Vagina (tissue), 2 donors: ENCODE measurements at regions not wholly inside any gene's neighbourhood (a gene's known extent, or its start where the extent isn't known, plus 50 kb on each side); places are given as distances from the start of the nearest gene placed in this dataset.
"Not testable (repeated sequence)": the region's sequence is repeated elsewhere in the genome, so short reads cannot be mapped to it uniquely, and the experiment has no call there.

Source experiments
- DNase-seq, 2 donors: peaks; one replicate each; pipeline ENCODE4 v3.0.0-alpha.2; 2017; ENCODE audit errors: extremely low spot score in 2 of 2
- H3K27ac ChIP-seq: fragments of 200-600 bp; sonication (generic); one replicate; pipeline ENCODE4 v1.5.1; 2019
- H3K27me3 ChIP-seq: fragments of 200-600 bp; sonication (generic); one replicate; pipeline ENCODE4 v1.5.1; 2019
- H3K36me3 ChIP-seq, 2 donors: fragments of 200-600 bp; sonication (generic); one replicate each; pipeline ENCODE4 v1.5.1; 2017 to 2019
- H3K4me1 ChIP-seq: fragments of 200-600 bp; sonication (generic); one replicate; pipeline ENCODE4 v1.5.1; 2019
- H3K4me3 ChIP-seq, 2 donors: fragments of 200-600 bp; sonication (generic); 1 replicate in 1 of 2; 2 replicates in 1 of 2; pipeline ENCODE4 v1.5.1; 2016 to 2019
- H3K9me3 ChIP-seq: fragments of 200-600 bp; sonication (generic); one replicate; pipeline ENCODE4 v1.5.1; 2019
- POLR2A ChIP-seq, 2 donors: fragments of 450-650 bp; IDR thresholded peaks; one replicate each; pipeline ENCODE4 v1.6.1; 2017; ENCODE audit warnings: antibody characterized with exemption in 2 of 2, mild to moderate bottlenecking in 2 of 2, moderate library complexity in 2 of 2
- POLR2AphosphoS5 ChIP-seq, 2 donors: sonication (generic); formaldehyde crosslinking; IDR thresholded peaks; one replicate each; pipeline ENCODE4 v1.9.0; 2017; ENCODE audit warnings: antibody characterized with exemption in 2 of 2, mild to moderate bottlenecking in 2 of 2, low read depth in 1 of 2; ENCODE audit not compliant: insufficient read depth in 1 of 2
- intact Hi-C: fragments of 100-400 bp; cut with DNase I; formaldehyde crosslinking; loops from one replicate; pipeline ENCODE4 v1.15.1; 2023
- TF ChIP-seq, protein P1 (sequence below), 3 experiments: fragments of 450-650 bp in 2 of 3; fragments of 200-600 bp in 1 of 3; sonication (generic) in 1 of 3; IDR thresholded peaks; one replicate each; pipeline ENCODE4 v1.5.1; 2017 to 2019; ENCODE audit warnings: antibody characterized with exemption in 3 of 3, mild to moderate bottlenecking in 2 of 3, moderate library complexity in 2 of 3

DNA sequence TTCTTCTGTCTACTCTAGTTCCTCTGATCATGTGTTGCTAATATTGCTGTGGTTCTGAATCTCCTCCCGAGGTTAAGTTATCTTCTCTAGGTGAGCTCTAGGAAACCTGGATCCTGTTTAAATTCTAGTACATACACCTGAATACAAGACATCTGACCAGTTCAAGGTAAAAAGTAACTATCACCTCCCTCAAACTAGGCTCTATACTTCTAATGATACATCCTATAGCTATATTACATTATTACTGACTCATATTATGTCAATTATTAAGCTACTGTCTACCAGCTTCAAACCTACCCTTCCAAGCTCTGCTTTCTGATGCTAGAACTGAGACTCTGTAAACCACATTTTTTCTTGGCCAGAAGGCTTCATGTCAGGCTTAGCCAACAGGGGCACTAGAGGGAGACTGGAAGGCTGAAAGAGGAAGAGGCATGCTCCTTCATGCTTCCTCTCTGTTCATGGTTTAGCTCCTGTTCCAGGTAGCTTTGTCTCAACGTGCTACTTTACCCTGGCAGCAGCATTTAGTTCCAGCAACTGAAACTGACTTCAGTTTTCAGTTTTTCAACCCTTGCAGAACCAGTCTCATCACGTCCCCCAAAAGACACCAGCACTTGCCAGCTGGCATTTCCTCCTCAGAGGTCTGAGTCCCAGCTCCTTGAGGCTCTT, 148.4 kb upstream of the TOP1 start:
- H3K27me3 ChIP-seq: no peaks in the 10 kb centered on the region
- no peak for DNase-seq
- no peak overlapping the region for H3K27ac ChIP-seq
- no peaks in the 10 kb centered on the region for H3K36me3 ChIP-seq
- intact Hi-C loops: no loop called here
- no peak for TF ChIP-seq POLR2AphosphoS5 (IDR thresholded peaks at IDR 0.05; ENCODE audit: insufficient read depth in 1 of 2, low read depth in 1 of 2)
- TF ChIP-seq POLR2A (IDR thresholded peaks at IDR 0.05): no peak
- TF ChIP-seq, protein P1, sequence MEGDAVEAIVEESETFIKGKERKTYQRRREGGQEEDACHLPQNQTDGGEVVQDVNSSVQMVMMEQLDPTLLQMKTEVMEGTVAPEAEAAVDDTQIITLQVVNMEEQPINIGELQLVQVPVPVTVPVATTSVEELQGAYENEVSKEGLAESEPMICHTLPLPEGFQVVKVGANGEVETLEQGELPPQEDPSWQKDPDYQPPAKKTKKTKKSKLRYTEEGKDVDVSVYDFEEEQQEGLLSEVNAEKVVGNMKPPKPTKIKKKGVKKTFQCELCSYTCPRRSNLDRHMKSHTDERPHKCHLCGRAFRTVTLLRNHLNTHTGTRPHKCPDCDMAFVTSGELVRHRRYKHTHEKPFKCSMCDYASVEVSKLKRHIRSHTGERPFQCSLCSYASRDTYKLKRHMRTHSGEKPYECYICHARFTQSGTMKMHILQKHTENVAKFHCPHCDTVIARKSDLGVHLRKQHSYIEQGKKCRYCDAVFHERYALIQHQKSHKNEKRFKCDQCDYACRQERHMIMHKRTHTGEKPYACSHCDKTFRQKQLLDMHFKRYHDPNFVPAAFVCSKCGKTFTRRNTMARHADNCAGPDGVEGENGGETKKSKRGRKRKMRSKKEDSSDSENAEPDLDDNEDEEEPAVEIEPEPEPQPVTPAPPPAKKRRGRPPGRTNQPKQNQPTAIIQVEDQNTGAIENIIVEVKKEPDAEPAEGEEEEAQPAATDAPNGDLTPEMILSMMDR (IDR thresholded peaks at IDR 0.05): no peak
- no peak overlapping the region for H3K4me3 ChIP-seq
- no peaks in the 10 kb centered on the region for H3K4me1 ChIP-seq
- no peaks in the 10 kb centered on the region for H3K9me3 ChIP-seq

DNA sequence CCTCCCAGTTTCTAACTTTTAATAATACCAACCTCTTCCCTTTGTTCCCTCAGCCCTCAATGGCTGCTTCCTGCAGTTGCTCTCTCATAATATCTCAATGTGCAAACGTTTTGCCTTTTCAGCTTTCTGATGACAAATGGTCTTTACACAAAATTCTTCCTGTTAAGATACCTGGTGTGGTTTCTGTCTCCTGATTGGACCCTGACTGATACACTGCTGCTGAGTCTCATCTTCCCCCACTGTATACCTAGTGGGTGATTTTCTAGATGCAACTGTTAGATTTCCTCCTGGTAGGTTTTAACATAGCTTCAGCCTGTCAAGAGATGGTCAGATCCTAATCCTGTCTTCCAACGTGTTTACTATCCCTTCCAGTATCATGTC, 147.9 kb upstream of the TOP1 start:
- no peak for DNase-seq
- no peaks in the 10 kb centered on the region for H3K27me3 ChIP-seq
- intact Hi-C loops: no loop called here
- no peaks in the 10 kb centered on the region for H3K36me3 ChIP-seq
- H3K27ac ChIP-seq: no peak overlapping the region
- no peak overlapping the region for H3K4me3 ChIP-seq
- H3K9me3 ChIP-seq: no peaks in the 10 kb centered on the region
- no peaks in the 10 kb centered on the region for H3K4me1 ChIP-seq
- no peak for TF ChIP-seq POLR2AphosphoS5 (IDR thresholded peaks at IDR 0.05; ENCODE audit: insufficient read depth in 1 of 2, low read depth in 1 of 2)
- TF ChIP-seq, protein P1 (IDR thresholded peaks at IDR 0.05): no peak
- no peak for TF ChIP-seq POLR2A (IDR thresholded peaks at IDR 0.05)

DNA sequence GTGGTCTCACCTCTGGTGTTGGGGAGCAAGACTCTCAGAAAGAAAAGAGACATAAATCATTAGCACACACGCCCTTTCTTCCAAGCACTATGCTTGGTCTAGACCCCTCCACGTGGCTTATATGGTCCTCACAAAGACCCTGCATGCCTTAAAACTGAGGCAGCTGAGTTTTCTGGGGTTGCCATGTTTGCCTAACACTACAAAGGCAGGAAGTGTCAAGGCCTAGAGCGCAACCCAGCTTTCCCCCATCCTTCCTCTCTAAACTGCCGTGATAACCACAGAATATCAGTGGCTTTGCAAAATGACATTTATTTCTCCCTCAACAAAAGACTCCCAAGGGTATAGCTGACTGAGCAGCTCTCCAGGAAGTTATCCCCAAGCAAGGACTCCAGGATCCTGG, 146.5 kb upstream of the TOP1 start:
- Histone ChIP-seq H3K9me3 (no peaks in the 10 kb centered on the region), H3K4me3 (no peak overlapping the region), H3K4me1 (no peaks in the 10 kb centered on the region), H3K27ac (no peak overlapping the region), H3K27me3 (no peaks in the 10 kb centered on the region), H3K36me3 (no peaks in the 10 kb centered on the region)
- intact Hi-C loops: no loop called here
- TF ChIP-seq POLR2A (IDR thresholded peaks at IDR 0.05): no peak
- TF ChIP-seq, protein P1 (IDR thresholded peaks at IDR 0.05): no peak
- no peak for TF ChIP-seq POLR2AphosphoS5 (IDR thresholded peaks at IDR 0.05; ENCODE audit: insufficient read depth in 1 of 2, low read depth in 1 of 2)
- no peak for DNase-seq

DNA sequence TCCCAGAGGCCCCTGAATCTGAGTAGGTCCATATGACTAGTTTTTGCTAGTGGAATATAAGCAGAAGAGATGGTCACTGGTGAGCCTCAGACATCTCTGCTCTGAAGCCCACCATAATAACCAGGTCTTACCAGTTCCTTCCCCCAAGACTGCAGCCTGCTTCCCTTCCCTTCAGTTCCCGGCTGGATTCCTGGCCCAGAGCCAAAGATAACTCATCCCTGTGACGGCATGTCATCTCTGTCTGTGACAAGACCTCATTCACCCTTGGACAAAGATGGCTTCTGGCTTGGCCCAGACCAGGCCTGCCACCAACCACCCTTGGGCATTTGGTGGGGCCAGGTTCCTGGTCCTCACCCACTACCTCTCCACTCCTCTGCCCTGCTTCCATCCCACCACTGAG, 145.5 kb upstream of the TOP1 start:
- DNase-seq: no peak
- no peak for TF ChIP-seq POLR2AphosphoS5 (IDR thresholded peaks at IDR 0.05; ENCODE audit: insufficient read depth in 1 of 2, low read depth in 1 of 2)
- TF ChIP-seq POLR2A (IDR thresholded peaks at IDR 0.05): no peak
- TF ChIP-seq, protein P1 (IDR thresholded peaks at IDR 0.05): no peak
- Histone ChIP-seq H3K4me3 (no peak overlapping the region), H3K27me3 (no peaks in the 10 kb centered on the region), H3K36me3 (no peaks in the 10 kb centered on the region), H3K9me3 (no peaks in the 10 kb centered on the region), H3K27ac (no peak overlapping the region), H3K4me1 (no peaks in the 10 kb centered on the region)
- intact Hi-C loops: no loop called here

DNA sequence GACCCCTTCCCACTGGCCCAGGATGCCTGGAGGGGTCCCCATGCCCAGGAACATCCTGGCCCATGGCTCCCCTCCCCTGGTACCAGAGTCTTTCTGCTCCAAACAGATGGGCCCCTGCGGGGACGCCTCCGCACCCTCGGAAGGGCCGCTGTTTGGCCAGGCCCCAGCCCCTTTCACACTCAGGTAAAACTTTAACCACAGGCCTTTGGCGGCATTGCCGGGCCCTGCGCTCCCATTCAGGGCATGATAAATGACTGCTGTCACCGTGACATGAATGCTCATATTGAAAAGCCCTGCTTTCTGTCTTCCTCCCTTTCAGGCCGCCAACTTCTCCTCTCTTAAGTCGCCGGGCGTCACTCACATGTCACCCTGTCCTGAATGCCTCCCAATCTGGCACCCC, 141.5 kb upstream of the TOP1 start:
- H3K4me3 ChIP-seq: no peak overlapping the region
- TF ChIP-seq, protein P1 (IDR thresholded peaks at IDR 0.05): no peak
- TF ChIP-seq POLR2AphosphoS5 (IDR thresholded peaks at IDR 0.05; ENCODE audit: insufficient read depth in 1 of 2, low read depth in 1 of 2): no peak
- TF ChIP-seq POLR2A (IDR thresholded peaks at IDR 0.05): no peak
- no peak overlapping the region for H3K27ac ChIP-seq
- no peaks in the 10 kb centered on the region for H3K9me3 ChIP-seq
- DNase-seq: no peak
- H3K27me3 ChIP-seq: no peaks in the 10 kb centered on the region
- no peaks in the 10 kb centered on the region for H3K4me1 ChIP-seq
- no peaks in the 10 kb centered on the region for H3K36me3 ChIP-seq
- intact Hi-C loops: no loop called here

DNA sequence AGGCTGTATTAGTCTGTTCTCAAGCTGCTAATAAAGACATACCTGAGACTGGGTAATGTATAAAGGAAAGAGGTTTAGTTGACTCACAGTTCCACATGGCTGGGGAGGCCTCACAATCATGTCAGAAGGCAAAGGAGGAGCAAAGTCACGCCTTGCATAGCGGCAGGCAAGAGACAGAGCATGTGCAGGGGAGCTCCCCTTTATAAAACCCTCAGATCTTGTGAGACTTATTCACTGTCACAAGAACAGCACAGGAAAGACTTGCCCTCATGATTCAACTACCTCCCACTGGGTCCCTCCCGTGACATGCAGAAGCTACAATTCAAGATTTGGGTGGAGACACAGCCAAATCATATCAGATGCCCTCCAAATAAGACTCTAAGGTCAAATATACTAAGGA, 139.4 kb upstream of the TOP1 start:
- DNase-seq, H3K4me3 ChIP-seq, H3K36me3 ChIP-seq, H3K9me3 ChIP-seq, H3K4me1 ChIP-seq, H3K27ac ChIP-seq, H3K27me3 ChIP-seq, intact Hi-C loops: not testable (repeated sequence)
